ENCODE measurements at regions not wholly inside any gene's neighbourhood (a gene's known extent, or its start where the extent isn't known, plus 50 kb on each side); places are given as distances from the start of the nearest gene placed in this dataset.

GRCh38 chr1:72918940-72919339 lies 636.6 kb upstream of the NEGR1 start:
- TF ChIP-seq CTCF (IDR thresholded peaks at IDR 0.05; ENCODE audit: insufficient read depth, low read length, poor library complexity, severe bottlenecking): no peak
- TF ChIP-seq EZH2phosphoT487 (conservative IDR thresholded peaks at IDR 0.05; ENCODE audit: low read length): no peak
- no peaks in the 10 kb centered on the region for H3K27me3 ChIP-seq (ENCODE audit: low read length)
- H3K9me2 ChIP-seq (replicated peaks; ENCODE audit: insufficient read depth, low read length): no peaks in the 10 kb centered on the region
- no peaks in the 10 kb centered on the region for H3K9me3 ChIP-seq (ENCODE audit: insufficient read depth, low read length)
- H3K9ac ChIP-seq (ENCODE audit: low read length): no peak overlapping the region
- no peak overlapping the region for H3K4me3 ChIP-seq (ENCODE audit: insufficient read depth, low read length, poor library complexity, severe bottlenecking)
- H4K20me1 ChIP-seq (ENCODE audit: low read depth, low read length): no peaks in the 10 kb centered on the region
- no peak overlapping the region for H2AFZ ChIP-seq (ENCODE audit: low read depth, low read length, severe bottlenecking)
- no peak overlapping the region for H3K27ac ChIP-seq (ENCODE audit: low read depth, low read length)
- no peaks in the 10 kb centered on the region for H3F3A ChIP-seq (ENCODE audit: insufficient read depth)
- no peaks in the 10 kb centered on the region for H3K36me3 ChIP-seq (ENCODE audit: low read length)
- no peaks in the 10 kb centered on the region for H3K79me2 ChIP-seq (ENCODE audit: insufficient read depth, low read length)
- H3K4me2 ChIP-seq (ENCODE audit: low read depth, low read length, poor library complexity, severe bottlenecking): no peak overlapping the region

- Histone ChIP-seq H4K20me1 (ENCODE audit: low read depth, low read length) (no peaks in the 10 kb centered on the region), H3F3A (ENCODE audit: insufficient read depth) (no peaks in the 10 kb centered on the region), H3K27ac (ENCODE audit: low read depth, low read length) (no peak overlapping the region), H3K79me2 (ENCODE audit: insufficient read depth, low read length) (no peaks in the 10 kb centered on the region), H3K4me3 (ENCODE audit: insufficient read depth, low read length, poor library complexity, severe bottlenecking) (no peak overlapping the region), H3K9me2 (replicated peaks; ENCODE audit: insufficient read depth, low read length) (no peaks in the 10 kb centered on the region), H3K9me3 (ENCODE audit: insufficient read depth, low read length) (no peaks in the 10 kb centered on the region), H2AFZ (ENCODE audit: low read depth, low read length, severe bottlenecking) (no peak overlapping the region), H3K36me3 (ENCODE audit: low read length) (no peaks in the 10 kb centered on the region), H3K4me2 (ENCODE audit: low read depth, low read length, poor library complexity, severe bottlenecking) (no peak overlapping the region), H3K27me3 (ENCODE audit: low read length) (no peaks in the 10 kb centered on the region), H3K9ac (ENCODE audit: low read length) (no peak overlapping the region)
- TF ChIP-seq EZH2phosphoT487 (conservative IDR thresholded peaks at IDR 0.05; ENCODE audit: low read length) (no peak), CTCF (IDR thresholded peaks at IDR 0.05; ENCODE audit: insufficient read depth, low read length, poor library complexity, severe bottlenecking) (no peak)
Observed at GRCh38 chr1:72917920-72918319, 635.6 kb upstream of the NEGR1 start.

GRCh38 chr1:72915581-72915980 lies 633.2 kb upstream of the NEGR1 start:
- H3K36me3 ChIP-seq (ENCODE audit: low read length): no peaks in the 10 kb centered on the region
- no peaks in the 10 kb centered on the region for H3F3A ChIP-seq (ENCODE audit: insufficient read depth)
- no peaks in the 10 kb centered on the region for H3K9me3 ChIP-seq (ENCODE audit: insufficient read depth, low read length)
- no peak overlapping the region for H3K27ac ChIP-seq (ENCODE audit: low read depth, low read length)
- no peak overlapping the region for H3K4me2 ChIP-seq (ENCODE audit: low read depth, low read length, poor library complexity, severe bottlenecking)
- no peaks in the 10 kb centered on the region for H3K79me2 ChIP-seq (ENCODE audit: insufficient read depth, low read length)
- no peak overlapping the region for H3K9ac ChIP-seq (ENCODE audit: low read length)
- no peaks in the 10 kb centered on the region for H3K27me3 ChIP-seq (ENCODE audit: low read length)
- H3K9me2 ChIP-seq (replicated peaks; ENCODE audit: insufficient read depth, low read length): no peaks in the 10 kb centered on the region
- no peak overlapping the region for H3K4me3 ChIP-seq (ENCODE audit: insufficient read depth, low read length, poor library complexity, severe bottlenecking)
- H4K20me1 ChIP-seq (ENCODE audit: low read depth, low read length): no peaks in the 10 kb centered on the region
- H2AFZ ChIP-seq (ENCODE audit: low read depth, low read length, severe bottlenecking): no peak overlapping the region
- TF ChIP-seq EZH2phosphoT487 (conservative IDR thresholded peaks at IDR 0.05; ENCODE audit: low read length) (no peak), CTCF (IDR thresholded peaks at IDR 0.05; ENCODE audit: insufficient read depth, low read length, poor library complexity, severe bottlenecking) (no peak)

GRCh38 chr1:72911656-72912055 lies 629.3 kb upstream of the NEGR1 start:
- Histone ChIP-seq H3K9me2 (replicated peaks; ENCODE audit: insufficient read depth, low read length) (no peaks in the 10 kb centered on the region), H3K27me3 (ENCODE audit: low read length) (no peaks in the 10 kb centered on the region), H3K4me2 (ENCODE audit: low read depth, low read length, poor library complexity, severe bottlenecking) (no peak overlapping the region), H3K4me3 (ENCODE audit: insufficient read depth, low read length, poor library complexity, severe bottlenecking) (no peak overlapping the region), H3K36me3 (ENCODE audit: low read length) (no peaks in the 10 kb centered on the region), H3K79me2 (ENCODE audit: insufficient read depth, low read length) (no peaks in the 10 kb centered on the region), H3K9ac (ENCODE audit: low read length) (no peak overlapping the region), H4K20me1 (ENCODE audit: low read depth, low read length) (no peaks in the 10 kb centered on the region), H3F3A (ENCODE audit: insufficient read depth) (no peaks in the 10 kb centered on the region), H3K27ac (ENCODE audit: low read depth, low read length) (no peak overlapping the region), H3K9me3 (ENCODE audit: insufficient read depth, low read length) (no peaks in the 10 kb centered on the region), H2AFZ (ENCODE audit: low read depth, low read length, severe bottlenecking) (no peak overlapping the region)
- TF ChIP-seq EZH2phosphoT487 (conservative IDR thresholded peaks at IDR 0.05; ENCODE audit: low read length) (no peak), CTCF (IDR thresholded peaks at IDR 0.05; ENCODE audit: insufficient read depth, low read length, poor library complexity, severe bottlenecking) (no peak)
